GM21576 (cell line): ENCODE measurements at regions not wholly inside any gene's neighbourhood (a gene's known extent, or its start where the extent isn't known, plus 50 kb on each side); places are given as distances from the start of the nearest gene placed in this dataset.
"Not testable (repeated sequence)": the region's sequence is repeated elsewhere in the genome, so short reads cannot be mapped to it uniquely, and the experiment has no call there.

Experiments
- ATAC-seq: cut with Tn5 transposase; IDR thresholded peaks from one replicate; pipeline ENCODE4 v1.9.1; 2021; ENCODE audit warnings: mild to moderate bottlenecking, moderate library complexity; ENCODE audit not compliant: unreplicated experiment

DNA sequence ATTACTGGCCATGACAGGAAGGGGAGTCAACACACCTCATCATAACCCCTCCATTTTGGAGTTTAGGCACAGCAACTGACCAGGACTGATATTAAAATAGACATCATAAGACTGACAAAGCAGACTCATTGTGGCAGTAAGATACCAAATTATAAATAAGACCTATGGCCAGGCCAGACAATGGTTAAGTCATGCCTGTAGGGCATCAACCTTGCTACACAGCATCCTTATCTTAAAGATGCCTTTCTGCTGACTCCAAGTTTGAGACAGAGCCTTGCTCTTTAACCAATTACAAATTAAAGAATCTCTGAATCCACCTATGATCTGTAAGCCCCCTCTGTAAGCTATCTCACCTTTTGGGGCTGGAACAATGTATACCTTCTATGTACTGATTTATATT lies 65.5 kb downstream of the VCX2 start:
- ATAC-seq = no peak

DNA sequence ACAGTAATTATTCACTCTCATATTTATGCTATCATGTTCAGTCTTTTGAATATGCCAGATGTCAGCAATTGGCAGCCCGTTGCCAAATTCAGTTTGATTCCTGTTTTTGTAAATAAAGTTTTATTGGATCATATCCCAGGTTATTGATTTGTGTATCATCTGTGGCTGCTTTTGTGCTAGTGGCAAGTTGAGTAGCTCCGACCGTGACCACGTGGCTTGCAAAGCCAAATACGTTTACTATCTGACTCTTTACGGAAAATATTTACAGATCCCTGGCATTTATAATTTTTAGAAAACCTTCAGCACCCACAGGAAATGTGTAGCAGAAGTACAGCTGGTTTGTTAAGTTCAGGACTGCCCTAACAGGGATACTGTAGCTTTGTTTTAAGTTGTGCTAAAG lies 67.4 kb downstream of the VCX2 start:
- no peak for ATAC-seq

DNA sequence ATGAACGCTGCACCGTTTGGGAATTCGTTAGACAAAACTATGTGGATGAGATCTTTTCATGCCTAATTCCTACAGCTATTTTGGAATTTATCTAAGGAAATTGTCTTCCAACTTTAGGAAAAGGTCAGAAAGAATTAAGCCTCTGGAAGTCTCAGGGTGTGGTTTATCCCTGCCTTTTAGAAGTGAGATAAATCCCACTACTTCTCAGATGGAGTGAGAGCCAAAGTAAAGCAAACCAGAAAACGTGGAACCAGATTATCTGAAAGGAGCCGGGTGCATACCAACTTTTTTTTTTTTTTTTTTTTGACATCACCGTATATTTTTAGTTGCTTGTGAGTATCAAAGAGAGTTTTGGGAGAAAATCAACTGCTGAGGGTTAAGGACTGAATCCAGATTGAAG lies 79.6 kb downstream of the VCX2 start:
- ATAC-seq = no peak

DNA sequence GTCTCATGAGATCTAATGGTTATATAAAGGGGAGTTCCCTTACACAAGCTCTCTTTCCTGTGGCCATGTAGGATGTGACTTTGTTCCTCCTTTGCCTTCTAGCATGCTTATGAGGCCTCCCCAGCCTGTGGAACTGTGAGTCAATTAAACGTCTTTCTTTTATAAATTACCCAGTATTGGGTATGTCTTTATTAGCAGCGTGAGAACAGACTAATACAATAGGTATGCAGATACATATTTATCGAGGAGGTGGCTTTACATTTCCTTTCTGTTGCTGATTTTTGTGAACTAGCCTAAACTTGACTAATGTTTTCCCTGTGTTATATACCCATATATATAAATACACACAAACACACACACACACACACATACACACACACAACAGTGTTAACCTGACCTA lies 80.2 kb downstream of the VCX2 start:
- no peak for ATAC-seq

DNA sequence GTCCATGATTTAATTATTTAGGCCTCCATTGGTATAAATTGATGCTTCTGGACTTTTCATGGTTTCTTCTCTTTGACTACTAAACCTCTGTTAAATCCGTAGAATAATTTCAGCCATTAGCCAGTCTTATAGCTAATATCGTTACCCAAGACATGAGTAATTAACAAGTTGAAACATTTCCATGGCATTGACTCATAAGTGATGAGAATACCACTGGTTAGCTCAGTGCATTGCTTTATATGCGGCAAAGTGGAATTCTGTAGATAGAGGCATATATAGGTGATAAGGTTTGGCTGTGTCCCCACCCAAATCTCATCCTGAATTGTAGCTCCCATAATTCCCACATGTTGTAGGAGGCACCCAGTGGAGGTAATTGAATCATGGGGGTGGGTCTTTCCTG lies 80.6 kb downstream of the VCX2 start:
- no peak for ATAC-seq

DNA sequence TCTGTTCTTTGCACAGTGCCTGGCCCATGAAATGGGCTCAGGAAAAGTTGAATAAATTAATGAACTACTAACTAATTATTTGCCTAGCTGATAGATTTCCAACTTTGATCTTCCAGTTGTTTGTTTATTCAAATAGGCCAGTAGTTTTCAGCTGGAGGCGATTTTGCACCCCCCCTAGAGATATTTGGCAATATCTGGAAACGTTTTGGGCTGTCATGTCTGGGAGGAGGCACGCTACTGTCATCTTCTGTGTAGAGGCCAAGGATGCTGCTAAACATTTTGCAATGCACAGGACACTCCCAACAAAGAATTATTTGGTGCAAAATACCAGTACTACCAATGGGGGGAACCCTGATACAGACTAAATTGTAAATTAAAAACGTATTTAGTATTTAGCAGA lies 81.9 kb downstream of the VCX2 start:
- no peak for ATAC-seq

DNA sequence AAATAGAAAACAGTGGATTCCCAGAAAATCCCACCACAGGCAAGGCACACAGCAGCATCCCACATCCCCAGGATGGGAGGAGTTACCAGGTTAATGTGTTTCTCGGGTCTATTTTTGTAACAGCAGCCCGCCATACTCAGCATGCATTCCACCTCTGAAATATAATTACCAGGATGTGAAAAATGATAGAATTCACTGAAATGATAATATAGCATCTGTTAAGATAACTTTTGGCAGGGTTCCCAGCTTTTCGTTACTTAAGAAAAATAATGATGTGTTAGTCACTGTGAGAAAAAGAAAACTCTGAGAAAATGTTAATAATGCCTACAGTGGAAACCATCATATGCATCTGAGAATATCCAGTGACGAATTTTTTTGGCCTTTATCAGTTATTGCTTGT lies 87.1 kb downstream of the VCX2 start:
- ATAC-seq = no peak

DNA sequence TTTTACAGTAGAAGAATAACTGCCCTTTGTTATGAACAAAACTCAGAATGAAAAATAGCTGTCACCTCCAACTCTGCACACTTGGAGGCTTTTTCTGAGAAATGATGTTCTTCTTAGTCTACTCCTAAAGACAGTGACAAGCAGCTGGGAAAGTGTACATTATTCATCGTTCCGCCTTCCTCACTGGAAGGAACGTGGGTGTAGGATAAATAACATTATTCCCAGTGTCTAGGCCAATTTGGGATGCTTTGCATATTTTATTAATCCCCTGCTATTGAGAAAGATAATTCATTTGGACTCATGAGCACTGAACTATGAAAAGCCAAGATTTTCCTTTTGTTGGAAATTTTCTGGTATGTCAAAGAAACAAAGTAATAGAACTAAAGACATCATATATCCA lies 87.8 kb downstream of the VCX2 start:
- ATAC-seq = no peak

DNA sequence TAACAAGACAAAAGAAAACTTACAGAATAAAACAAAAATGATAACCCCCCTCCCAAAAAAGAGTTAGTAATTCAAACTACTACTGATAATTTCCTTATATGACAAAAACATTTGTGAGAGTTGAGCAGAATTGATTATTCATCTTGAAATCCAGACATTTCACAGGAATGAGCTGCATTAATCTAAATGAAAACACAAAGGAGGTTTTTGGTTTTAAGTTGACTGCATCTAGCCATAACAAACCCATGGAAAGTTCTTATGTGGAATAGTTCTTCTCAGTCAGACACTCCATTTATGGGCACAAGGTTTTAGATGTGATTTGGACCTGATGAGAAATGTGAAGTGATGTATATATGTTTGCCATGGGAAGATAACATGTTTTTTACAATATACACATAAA lies 95.4 kb downstream of the VCX2 start:
- no peak for ATAC-seq

DNA sequence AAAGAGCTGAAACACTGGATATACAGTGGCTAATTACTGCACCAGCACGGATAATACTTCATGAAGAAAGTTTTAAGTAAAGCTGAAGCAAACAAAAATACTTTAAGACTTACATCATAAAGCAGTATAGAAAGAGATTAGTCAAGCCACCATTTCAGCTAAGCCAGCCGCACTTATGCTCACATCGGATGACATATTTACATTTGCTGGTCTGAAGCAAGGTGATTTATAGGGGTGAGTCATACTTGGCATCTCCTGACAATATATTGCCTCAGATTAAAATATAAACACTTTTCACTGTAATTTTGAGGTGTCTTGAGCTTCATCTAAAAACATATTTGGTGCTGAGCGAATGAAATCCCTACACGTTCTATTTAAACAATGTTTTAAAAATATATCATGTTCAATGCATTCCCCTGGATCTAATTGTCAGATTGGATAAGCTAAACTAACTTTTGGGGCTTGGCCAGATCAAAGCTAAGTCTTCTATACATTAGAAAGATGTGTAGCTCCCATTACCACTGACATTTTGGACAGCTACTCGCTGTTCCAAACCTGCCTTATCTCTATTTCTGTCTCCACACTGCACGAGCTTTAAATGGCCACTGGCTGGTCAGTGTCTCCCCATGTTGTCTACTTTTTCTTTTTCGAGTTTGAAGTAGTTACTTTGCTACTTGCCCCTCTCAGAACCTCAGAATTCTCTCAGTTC lies 103.2 kb downstream of the VCX2 start:
- ATAC-seq = no peak

DNA sequence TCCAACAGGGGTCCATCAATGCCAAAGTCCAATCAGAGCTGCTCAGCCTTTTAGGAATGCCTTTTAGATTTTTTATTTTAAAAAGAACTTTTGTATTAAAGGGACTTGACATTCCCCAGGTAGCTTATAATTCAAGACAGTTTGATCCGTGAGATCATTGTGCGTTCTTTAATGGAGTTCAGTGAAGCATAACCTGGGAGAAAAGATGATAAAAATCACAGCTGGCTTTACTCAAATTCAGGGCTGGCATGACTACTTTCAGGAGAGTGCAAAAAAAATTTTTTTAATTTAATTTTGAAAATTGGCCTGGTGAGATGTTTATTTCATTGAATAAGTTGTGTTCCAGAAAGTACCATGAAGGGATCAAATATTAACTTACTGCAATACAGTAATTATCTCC lies 118.2 kb downstream of the VCX2 start:
- ATAC-seq = no peak

DNA sequence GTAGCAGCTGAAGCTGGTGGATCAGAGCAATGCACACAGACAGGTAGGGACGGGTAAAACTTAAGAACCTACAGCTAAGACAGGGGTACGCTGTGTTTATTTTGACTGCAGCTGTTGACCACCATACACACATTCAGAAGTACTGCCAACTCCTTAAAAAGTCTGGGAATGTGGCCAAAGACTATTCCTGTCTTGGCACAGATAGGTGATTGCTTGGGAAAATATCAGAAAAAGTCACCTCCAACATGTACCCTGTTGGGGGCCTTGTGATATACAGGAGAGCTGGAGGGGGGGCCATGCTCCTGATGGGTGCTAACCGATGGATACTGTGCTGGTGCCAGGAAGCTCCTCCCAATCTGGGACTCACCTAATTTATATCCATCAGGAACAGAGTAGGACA lies 121.2 kb downstream of the VCX2 start:
- no peak for ATAC-seq

DNA sequence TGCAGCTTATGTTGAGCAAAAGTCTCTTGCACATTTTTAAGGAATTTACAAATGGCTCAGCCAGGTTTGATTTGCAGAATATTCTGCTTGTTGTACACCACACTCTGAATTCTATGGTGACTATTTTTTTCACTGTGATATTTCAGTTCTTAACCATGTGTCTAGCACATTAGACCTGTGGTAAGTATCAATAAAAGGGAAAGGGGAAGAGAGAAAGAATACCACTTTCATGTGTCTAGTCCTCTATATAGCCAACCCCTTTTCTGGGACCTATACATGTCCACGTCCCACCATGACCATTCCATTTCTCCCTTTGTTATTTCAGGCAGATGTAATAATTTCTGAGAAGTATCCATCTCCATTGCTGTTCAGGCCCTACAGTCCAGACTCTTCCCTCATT lies 121.3 kb upstream of the PNPLA4 start:
- no peak for ATAC-seq

DNA sequence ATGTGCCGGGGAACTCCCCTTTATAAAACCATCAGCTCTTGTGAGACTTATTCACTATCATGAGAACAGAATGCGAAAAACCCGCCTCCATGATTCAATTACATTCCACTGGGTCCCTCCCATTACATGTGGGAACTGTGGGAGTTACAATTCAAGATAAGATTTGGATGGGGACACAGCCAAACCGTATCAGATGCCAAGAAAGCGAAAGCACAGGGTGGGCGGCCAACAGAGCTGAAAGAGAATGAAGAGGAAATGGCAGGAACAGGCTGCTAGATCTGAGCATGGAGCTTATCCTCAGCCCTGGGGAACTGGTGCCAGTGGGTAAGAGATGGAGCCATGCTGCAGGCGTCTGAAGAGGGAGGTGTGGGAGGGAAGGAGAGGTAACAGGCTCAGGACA lies 117.7 kb upstream of the PNPLA4 start:
- no peak for ATAC-seq

DNA sequence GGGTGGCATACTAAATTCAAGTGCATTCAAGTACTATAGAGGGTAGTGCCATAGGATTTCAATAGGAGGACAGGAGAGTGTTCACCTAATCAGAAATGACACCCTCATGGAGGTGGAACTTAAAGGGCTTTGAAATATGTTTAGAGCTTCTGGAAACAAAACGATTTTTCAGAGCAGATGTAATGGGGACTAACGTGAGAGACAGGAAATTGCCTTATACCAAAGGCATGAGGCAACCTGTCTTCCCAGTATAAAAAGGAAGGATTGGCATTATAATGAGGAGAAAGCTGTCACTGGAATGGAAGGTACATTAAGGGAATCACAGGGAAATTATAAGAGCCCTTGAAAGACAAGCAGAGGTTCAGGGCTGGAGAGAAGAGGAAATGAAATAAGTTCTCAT lies 116.3 kb upstream of the PNPLA4 start:
- ATAC-seq = no peak

DNA sequence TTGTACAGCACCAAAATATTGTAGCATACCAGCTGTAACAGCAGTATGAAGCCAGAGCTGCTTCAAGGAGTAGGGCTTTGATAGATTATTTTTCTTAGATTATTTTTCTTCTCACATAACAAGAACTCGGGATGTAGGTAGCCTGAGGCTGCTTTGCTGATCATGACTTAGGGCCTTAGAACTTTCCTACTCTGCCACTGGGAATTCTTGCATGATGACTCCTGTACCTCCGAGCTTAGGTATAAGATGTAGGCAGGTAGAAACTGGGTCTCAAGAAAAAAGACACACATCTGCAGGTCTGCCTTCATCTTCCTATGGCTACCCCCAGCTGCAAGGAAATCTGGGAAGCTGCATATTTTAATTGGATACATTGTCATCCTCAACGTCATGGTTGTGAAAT lies 115.9 kb upstream of the PNPLA4 start:
- no peak for ATAC-seq

DNA sequence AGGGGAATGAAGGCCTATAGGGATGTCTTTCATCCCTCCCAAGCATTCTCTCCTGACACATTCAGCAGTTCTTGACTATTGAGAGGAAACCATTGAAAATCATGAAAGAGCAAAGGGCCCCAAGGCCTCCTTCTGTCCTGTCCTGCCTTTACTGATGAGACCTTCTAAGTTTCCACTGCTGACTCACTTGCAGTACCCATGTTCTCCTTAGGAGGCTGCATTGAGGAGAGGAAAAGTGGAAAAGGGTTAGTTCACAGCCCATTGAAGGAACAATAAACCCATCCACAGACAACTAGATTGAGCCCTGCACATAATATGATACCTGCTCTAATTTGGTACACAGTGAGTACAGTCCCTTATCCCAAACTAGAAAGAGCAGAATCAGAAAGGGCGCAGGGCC lies 115.1 kb upstream of the PNPLA4 start:
- peak; percentile 44 for ATAC-seq

DNA sequence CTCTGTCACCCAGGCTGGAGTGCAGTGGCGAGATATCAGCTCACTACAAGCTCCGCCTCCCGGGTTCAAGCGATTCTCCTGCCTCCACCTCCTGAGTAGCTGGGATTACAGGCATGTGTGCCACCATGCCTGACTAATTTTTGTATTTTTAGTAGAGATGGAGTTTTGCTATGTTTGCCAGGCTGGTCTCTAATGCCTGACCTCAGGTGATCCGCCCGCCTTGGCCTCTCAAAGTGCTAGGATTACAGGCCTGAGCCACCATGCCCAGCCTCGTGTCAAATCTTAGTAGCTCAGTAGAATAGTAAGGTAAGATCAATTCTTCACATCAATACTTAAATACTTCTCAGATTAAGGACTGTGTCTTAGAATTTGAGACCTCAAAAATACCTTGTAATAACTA lies 112.5 kb upstream of the PNPLA4 start:
- ATAC-seq = not testable (repeated sequence)

DNA sequence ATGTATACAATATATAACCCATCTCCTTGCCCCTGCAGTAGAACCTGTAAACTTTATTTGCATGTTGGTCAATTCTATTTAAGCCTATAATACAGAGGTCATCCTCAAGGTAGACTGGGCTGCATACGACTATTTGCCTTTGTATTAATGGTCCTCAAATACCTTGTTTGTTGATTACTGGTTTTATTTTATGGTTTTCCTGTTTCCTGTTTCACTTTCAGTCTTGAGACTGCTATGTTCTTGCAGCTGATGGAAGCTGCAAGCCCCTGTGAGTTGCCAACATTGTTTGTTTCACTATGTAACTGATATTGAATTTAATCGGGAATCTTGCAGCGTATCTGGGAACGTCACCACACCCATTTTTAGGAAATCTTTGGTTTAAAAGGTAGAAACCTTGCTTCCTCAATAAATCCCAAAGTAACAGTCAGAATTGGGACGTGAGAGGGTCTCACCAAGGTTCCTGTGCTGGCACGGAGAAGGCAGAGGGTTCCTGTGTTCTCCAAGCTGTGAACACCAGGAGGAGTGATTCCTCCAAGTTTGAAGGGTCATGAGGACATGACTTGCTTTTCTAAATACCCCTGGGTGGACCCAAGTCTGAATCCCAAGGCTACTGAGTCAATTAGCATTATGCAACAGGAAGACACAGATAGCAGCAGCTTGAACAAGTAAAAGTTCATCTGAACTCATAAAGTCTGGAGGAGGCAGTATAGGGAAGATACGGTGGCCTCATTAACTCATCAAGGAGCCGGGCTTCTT lies 110.6 kb upstream of the PNPLA4 start:
- no peak for ATAC-seq

DNA sequence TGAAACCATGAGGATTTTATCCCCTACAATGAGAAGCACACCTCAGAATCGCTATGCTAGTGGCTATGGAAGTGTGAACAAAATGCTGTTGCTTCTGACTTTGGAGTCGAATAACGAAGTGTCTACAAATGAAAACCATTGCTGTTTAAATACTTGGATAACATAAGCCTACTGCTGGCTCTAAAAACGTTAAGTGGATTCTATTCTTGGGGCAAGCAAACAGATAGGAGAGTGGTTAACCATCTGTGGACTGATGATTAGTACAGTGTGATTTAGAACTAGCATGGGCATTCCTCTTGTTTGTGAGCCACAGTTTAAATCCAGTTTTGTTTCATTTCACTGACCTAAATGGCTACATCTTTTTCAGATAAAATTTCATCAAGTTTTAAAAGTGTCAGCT lies 109.7 kb upstream of the PNPLA4 start:
- no peak for ATAC-seq

DNA sequence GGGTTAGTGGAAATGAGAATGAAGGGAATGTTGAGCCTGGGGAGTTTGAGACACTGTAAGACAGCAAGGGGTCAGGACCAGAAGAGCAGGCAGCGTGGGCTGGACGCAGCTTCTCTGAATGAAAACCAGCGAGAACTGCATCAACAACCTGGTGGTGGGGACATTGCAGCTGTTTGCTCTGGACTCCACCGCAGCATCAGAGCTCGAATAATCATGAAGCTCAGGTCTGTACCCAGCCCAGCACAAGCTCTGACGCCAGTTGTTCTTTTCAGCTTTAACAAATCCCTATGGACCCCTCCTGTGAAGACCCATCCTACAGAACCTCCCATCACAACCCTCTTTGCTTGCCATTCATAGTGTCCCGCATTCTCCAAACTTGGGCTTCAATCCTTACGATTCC lies 106.8 kb upstream of the PNPLA4 start:
- ATAC-seq = no peak

DNA sequence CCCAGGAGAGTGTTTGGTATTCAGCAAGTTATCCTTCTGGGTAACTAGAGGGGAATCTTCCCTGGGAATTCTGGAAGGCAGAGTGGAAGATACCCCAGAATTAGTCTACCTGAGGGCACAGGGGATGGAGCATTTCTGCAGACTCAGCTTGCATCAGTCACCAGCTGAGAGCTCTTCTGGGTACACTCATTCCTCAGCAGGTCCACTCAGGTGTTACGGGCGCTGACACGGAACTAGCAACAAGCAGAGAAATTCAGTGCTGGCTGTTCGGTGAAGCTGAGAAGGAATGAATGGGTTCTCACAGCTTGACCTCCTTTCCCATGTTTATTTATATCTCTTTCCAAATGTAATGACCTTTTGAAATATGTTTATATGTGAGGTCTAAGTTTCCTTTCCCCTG lies 106.0 kb upstream of the PNPLA4 start:
- no peak for ATAC-seq

DNA sequence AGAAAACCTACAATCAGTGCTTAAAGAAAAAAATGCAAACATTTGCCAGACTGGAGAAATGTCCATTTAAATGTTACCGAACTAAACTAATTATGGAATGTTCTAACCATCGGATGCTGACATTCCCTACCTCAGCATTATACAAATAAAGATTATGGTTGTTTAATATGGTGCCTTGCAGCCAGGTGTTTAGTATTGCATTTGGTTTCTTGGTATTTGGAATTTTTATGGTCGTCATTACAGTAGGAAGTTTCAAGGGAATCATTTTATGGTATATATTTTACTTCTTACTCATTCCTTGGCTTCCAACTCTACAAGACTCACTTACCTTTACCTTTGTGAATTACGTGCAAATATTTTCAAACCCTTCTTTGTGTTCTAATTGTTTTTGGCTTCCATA lies 103.1 kb upstream of the PNPLA4 start:
- ATAC-seq = no peak
